ENCODE measurements at regions not wholly inside any gene's neighbourhood (a gene's known extent, or its start where the extent isn't known, plus 50 kb on each side); places are given as distances from the start of the nearest gene placed in this dataset.

- Histone ChIP-seq H3K36me3 (no peaks in the 10 kb centered on the region), H3K4me1 (no peaks in the 10 kb centered on the region), H3K27ac (peak overlapping the region; percentile 62), H3K9me3 (no peaks in the 10 kb centered on the region), H3K27me3 (no peaks in the 10 kb centered on the region), H3K4me3 (no peak overlapping the region)
- DNase-seq (ENCODE audit: low spot score in 2 of 2): no peak
- TF ChIP-seq CTCF (IDR thresholded peaks at IDR 0.05) (no peak), EP300 (IDR thresholded peaks at IDR 0.05) (no peak), POLR2A (IDR thresholded peaks at IDR 0.05) (no peak), POLR2AphosphoS5 (IDR thresholded peaks at IDR 0.05) (no peak)
- WGBS: 32% methylated on average over 2 of the region's 2 CpGs
Observed at GRCh38 chr5:101424530-101425175, 521.6 kb upstream of the ST8SIA4 start.

DNA sequence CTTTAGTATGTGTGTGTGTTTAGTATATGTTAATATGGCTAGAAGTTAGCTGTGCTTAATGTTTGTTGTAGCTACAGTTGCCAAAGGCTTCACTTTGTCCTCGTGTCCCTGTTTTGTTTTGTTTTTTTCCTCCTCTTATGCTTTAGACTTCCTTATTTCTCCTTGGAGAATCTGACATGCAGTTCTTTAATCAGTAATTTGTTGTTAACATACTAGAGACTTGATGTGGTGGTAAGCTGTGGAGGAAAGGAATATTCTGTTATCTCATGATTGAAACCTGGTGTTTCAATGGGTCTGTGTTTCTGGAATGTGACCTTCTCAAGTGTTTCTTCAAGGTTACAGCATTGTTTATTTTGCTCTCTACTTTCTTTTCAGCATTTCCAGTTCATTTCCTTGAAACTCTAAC lies 515.6 kb upstream of the ST8SIA4 start:
- Histone ChIP-seq H3K36me3 (no peaks in the 10 kb centered on the region), H3K4me1 (no peaks in the 10 kb centered on the region), H3K27me3 (no peaks in the 10 kb centered on the region), H3K9me3 (no peaks in the 10 kb centered on the region), H3K4me3 (no peak overlapping the region), H3K27ac (no peak overlapping the region)
- 5% methylated on average over 1 of the region's 1 CpG for WGBS
- TF ChIP-seq POLR2AphosphoS5 (IDR thresholded peaks at IDR 0.05) (no peak), CTCF (IDR thresholded peaks at IDR 0.05) (no peak), POLR2A (IDR thresholded peaks at IDR 0.05) (no peak), EP300 (IDR thresholded peaks at IDR 0.05) (no peak)
- DNase-seq (ENCODE audit: low spot score in 2 of 2): no peak

DNA sequence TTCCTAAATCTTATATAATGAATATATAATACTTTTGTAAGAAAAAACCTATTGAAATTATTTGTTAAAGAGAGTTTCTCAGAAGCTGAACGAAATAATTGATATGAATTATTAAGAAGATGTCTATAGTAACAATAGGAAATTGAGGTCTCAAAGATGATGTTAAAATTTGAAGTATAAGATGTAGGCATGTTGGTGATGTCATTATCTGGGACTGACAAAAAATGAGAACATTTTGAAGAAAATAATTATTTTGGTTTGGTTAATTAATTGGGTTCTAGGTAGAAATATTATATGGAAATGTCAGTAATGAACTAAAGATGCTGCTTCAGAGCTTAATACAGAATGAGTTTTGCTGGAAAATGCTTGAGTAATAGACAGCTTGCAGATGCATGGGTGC lies 501.4 kb upstream of the ST8SIA4 start:
- TF ChIP-seq POLR2A (IDR thresholded peaks at IDR 0.05): no peak
- no peak for TF ChIP-seq EP300 (IDR thresholded peaks at IDR 0.05)
- TF ChIP-seq CTCF (IDR thresholded peaks at IDR 0.05): no peak
- TF ChIP-seq POLR2AphosphoS5 (IDR thresholded peaks at IDR 0.05): no peak
- WGBS: 75% methylated on average over 1 of the region's 1 CpG

DNA sequence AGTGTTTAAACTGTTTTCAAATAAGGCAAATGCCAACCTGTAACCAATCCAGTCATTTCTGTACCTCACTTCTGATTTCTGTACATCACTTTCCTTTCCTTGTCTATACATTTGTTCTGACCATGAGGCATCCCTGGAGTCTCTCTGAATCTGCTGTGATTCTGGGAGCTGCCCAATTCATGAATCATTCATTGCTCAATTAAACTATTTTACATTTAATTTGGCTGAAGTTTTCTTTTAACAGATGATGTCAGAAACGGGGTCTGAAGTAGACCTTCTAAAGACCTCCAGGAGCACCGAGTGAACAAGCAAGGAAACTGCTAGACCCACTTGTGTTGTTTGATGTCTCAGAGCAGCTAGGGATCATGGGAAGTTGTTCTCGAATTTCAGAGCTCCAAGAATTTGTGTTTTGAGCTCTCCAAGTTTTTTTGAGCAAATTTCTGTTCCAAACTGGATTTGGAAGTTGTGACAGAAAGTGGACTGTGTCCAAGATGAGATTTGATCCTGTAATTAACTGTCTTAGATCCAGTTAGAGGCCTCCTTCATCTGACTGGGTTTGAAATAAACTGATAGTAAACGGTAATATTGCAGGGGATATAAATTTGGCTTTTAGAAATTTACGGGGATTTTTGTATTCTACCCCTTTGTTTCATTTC lies 490.8 kb upstream of the ST8SIA4 start:
- Histone ChIP-seq H3K4me3 (no peak overlapping the region), H3K9me3 (no peaks in the 10 kb centered on the region), H3K27ac (no peak overlapping the region), H3K36me3 (no peaks in the 10 kb centered on the region), H3K4me1 (no peaks in the 10 kb centered on the region), H3K27me3 (no peaks in the 10 kb centered on the region)
- no peak for DNase-seq (ENCODE audit: low spot score in 2 of 2)
- WGBS: 66% methylated on average over 5 of the region's 5 CpGs
- no peak for TF ChIP-seq POLR2AphosphoS5 (IDR thresholded peaks at IDR 0.05)
- no peak for TF ChIP-seq CTCF (IDR thresholded peaks at IDR 0.05)
- TF ChIP-seq POLR2A (IDR thresholded peaks at IDR 0.05): no peak
- no peak for TF ChIP-seq EP300 (IDR thresholded peaks at IDR 0.05)

More for the DNA sequence above, 501.4 kb upstream of the ST8SIA4 start:
- Histone ChIP-seq H3K9me3 (no peaks in the 10 kb centered on the region), H3K4me1 (no peaks in the 10 kb centered on the region), H3K4me3 (no peak overlapping the region), H3K27ac (no peak overlapping the region), H3K27me3 (no peaks in the 10 kb centered on the region), H3K36me3 (no peaks in the 10 kb centered on the region)
- no peak for DNase-seq (ENCODE audit: low spot score in 2 of 2)

- WGBS: 15% methylated on average over 4 of the region's 4 CpGs
- H3K9me3 ChIP-seq: no peaks in the 10 kb centered on the region
- no peaks in the 10 kb centered on the region for H3K27me3 ChIP-seq
- DNase-seq (ENCODE audit: low spot score in 2 of 2): no peak
- no peak overlapping the region for H3K27ac ChIP-seq
- H3K4me1 ChIP-seq: no peaks in the 10 kb centered on the region
- no peaks in the 10 kb centered on the region for H3K36me3 ChIP-seq
- H3K4me3 ChIP-seq: no peak overlapping the region
- TF ChIP-seq EP300 (IDR thresholded peaks at IDR 0.05) (no peak), POLR2A (IDR thresholded peaks at IDR 0.05) (no peak), CTCF (IDR thresholded peaks at IDR 0.05) (no peak), POLR2AphosphoS5 (IDR thresholded peaks at IDR 0.05) (no peak)
Observed at GRCh38 chr5:101390151-101390908, 487.2 kb upstream of the ST8SIA4 start.

All from suprapubic skin (tissue), 4 donors.